Smooth muscle cell (in vitro differentiated cells): ENCODE measurements at regions not wholly inside any gene's neighbourhood (a gene's known extent, or its start where the extent isn't known, plus 50 kb on each side); places are given as distances from the start of the nearest gene placed in this dataset.

Experiments used
- DNase-seq: peaks from one replicate; lab custom pipeline; 2025; ENCODE audit not compliant: unreplicated experiment; lab: John Stamatoyannopoulos, UW
- H2AFZ ChIP-seq: fragments of 200-600 bp; sonication (generic); 2 replicates; pipeline ENCODE4 v1.6.0; 2016; ENCODE audit warnings: antibody characterized with exemption, low read depth, mild to moderate bottlenecking
- H3F3A ChIP-seq: fragments of 200-600 bp; sonication (generic); 2 replicates; pipeline ENCODE4 v1.6.0; 2017; ENCODE audit warnings: antibody characterized with exemption, low read depth
- H3K27ac ChIP-seq: fragments of 200-600 bp; sonication (generic); 2 replicates; pipeline ENCODE4 v1.5.1; 2016; ENCODE audit warnings: low read depth, mild to moderate bottlenecking
- H3K27me3 ChIP-seq: fragments of 200-600 bp; sonication (generic); 2 replicates; pipeline ENCODE4 v1.6.1; 2016; ENCODE audit warnings: low read depth, mild to moderate bottlenecking
- H3K36me3 ChIP-seq: fragments of 200-600 bp; sonication (generic); 2 replicates; pipeline ENCODE4 v1.5.1; 2016; ENCODE audit warnings: low read depth
- H3K4me1 ChIP-seq: fragments of 200-600 bp; sonication (generic); 2 replicates; pipeline ENCODE4 v1.5.1; 2016; ENCODE audit warnings: low read depth
- H3K4me2 ChIP-seq: fragments of 200-600 bp; sonication (generic); 2 replicates; pipeline ENCODE4 v1.6.0; 2016; ENCODE audit warnings: mild to moderate bottlenecking
- H3K4me3 ChIP-seq: fragments of 200-600 bp; sonication (generic); 2 replicates; pipeline ENCODE4 v1.5.1; 2016; ENCODE audit warnings: mild to moderate bottlenecking
- H3K79me2 ChIP-seq: fragments of 200-600 bp; sonication (generic); 2 replicates; pipeline ENCODE4 v1.6.0; 2016; ENCODE audit warnings: low read depth, mild to moderate bottlenecking
- H3K9ac ChIP-seq: fragments of 200-600 bp; sonication (generic); 2 replicates; pipeline ENCODE4 v1.6.0; 2016; ENCODE audit warnings: low read depth
- H3K9me3 ChIP-seq: fragments of 200-600 bp; sonication (generic); replicated peaks from 2 replicates; pipeline ENCODE4 v1.5.1; 2016; ENCODE audit warnings: low read depth
- H4K20me1 ChIP-seq: fragments of 200-600 bp; sonication (generic); 2 replicates; pipeline ENCODE4 v1.6.0; 2016; ENCODE audit warnings: low read depth
- WGBS: methylation state at CpG from one replicate; pipeline ENCODE4 v1.1.7; 2016; ENCODE audit warnings: low lambda C conversion rate; 5-methylcytosine and 5-hydroxymethylcytosine counted together
- TF ChIP-seq, protein P1 (sequence below): fragments of 200-600 bp; sonication (generic); IDR thresholded peaks from 2 replicates; pipeline ENCODE4 v1.5.1; 2017; ENCODE audit warnings: borderline replicate concordance, mild to moderate bottlenecking, antibody characterized with exemption; ENCODE audit not compliant: insufficient read depth, poor library complexity, severe bottlenecking

DNA sequence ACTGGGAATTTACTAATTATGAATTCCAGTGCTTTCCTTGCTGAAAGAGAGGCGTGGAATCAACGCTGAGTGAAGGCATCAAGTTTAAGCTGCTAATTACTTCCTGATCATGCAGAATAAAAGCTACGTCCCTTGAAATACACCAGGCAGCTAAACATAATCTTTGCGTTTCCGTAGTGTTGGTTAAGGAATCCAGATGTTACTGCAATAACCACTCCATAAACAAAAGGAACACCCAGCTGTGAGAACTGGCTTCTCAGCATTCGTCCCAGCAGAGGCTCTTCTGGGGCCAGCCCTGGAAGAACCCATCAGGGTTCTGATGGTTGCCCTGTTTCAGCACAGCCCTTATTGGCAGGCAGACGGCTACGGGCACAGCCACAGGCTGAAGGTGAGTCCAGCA is 111.4 kb downstream of the CDH26 start:
- TF ChIP-seq, protein P1, sequence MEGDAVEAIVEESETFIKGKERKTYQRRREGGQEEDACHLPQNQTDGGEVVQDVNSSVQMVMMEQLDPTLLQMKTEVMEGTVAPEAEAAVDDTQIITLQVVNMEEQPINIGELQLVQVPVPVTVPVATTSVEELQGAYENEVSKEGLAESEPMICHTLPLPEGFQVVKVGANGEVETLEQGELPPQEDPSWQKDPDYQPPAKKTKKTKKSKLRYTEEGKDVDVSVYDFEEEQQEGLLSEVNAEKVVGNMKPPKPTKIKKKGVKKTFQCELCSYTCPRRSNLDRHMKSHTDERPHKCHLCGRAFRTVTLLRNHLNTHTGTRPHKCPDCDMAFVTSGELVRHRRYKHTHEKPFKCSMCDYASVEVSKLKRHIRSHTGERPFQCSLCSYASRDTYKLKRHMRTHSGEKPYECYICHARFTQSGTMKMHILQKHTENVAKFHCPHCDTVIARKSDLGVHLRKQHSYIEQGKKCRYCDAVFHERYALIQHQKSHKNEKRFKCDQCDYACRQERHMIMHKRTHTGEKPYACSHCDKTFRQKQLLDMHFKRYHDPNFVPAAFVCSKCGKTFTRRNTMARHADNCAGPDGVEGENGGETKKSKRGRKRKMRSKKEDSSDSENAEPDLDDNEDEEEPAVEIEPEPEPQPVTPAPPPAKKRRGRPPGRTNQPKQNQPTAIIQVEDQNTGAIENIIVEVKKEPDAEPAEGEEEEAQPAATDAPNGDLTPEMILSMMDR, result no peak
- Histone ChIP-seq H3K9me3 (no peaks in the 10 kb centered on the region), H3K27me3 (no peaks in the 10 kb centered on the region), H3K4me2 (no peak overlapping the region), H4K20me1 (no peaks in the 10 kb centered on the region), H3K4me1 (no peaks in the 10 kb centered on the region), H3K79me2 (no peaks in the 10 kb centered on the region), H2AFZ (no peak overlapping the region), H3K36me3 (no peaks in the 10 kb centered on the region), H3K27ac (no peak overlapping the region), H3K4me3 (no peak overlapping the region), H3K9ac (no peak overlapping the region), H3F3A (no peaks in the 10 kb centered on the region)
- no peak for DNase-seq
- 69% methylated on average over 8 of the region's 8 CpGs for WGBS

DNA sequence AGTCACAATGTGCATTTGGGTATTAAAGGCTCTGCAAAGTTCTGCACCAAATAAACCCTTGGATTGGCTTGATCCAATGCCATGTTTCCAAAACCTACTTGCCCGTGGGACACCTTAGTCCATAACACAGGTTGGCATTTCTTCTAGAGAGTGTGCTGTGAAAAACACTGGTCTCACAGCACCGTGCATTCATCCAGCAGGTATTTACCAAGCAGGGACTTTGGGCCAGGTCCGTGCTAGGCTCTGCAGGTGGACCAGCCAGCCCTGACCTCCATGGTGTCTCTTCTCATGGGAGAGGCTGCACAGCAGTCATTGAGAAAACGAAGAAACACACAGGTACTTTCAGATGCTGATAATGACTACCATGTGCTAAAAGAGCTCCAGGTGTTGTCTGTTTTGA is 112.6 kb downstream of the CDH26 start:
- Histone ChIP-seq H4K20me1 (no peaks in the 10 kb centered on the region), H3K27ac (no peak overlapping the region), H3K9ac (no peak overlapping the region), H3K27me3 (no peaks in the 10 kb centered on the region), H2AFZ (no peak overlapping the region), H3K4me1 (no peaks in the 10 kb centered on the region), H3K4me2 (no peak overlapping the region), H3K9me3 (no peaks in the 10 kb centered on the region), H3K4me3 (no peak overlapping the region), H3K36me3 (no peaks in the 10 kb centered on the region), H3K79me2 (no peaks in the 10 kb centered on the region), H3F3A (no peaks in the 10 kb centered on the region)
- DNase-seq, result no peak
- TF ChIP-seq, protein P1, result no peak
- 82% methylated on average over 4 of the region's 4 CpGs for WGBS

DNA sequence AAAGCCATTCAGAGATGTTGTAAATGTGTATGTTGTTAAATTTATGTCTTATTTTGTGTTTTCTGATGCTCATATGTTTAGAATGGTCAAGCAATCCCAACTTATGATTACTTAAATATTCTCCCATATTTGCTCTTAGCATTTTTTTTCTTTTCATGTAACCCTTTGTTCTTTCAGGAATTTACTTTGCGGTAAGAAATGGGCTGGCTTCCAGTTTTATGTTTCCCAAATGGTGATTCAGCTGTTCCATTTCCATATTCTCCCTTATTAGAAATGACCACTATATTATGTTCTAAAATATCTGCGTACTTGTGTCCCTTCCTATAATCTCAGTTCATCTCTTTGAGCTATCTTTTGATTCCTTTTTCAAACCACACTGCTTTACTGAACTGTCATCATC is 113.7 kb downstream of the CDH26 start:
- 89% methylated on average over 2 of the region's 2 CpGs for WGBS
- DNase-seq, result no peak

DNA sequence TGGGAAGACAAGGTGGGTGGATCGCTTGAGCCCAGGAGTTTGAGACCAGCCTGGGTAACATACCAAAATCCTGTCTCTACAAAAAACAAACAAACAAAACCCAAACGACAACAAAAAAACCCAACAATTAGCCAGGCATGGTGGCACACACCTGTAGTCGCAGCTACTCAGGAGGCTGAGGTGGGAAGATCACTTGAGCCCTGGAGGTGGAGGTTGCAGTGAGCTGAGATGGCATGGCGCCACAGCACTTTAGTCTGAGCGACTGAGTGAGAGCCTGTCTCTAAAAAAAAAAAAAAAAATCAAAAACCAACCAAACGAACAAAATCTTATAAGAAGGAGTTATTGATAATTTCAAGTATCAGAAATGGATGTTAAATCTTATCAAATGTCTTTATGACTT is 114.9 kb downstream of the CDH26 start:
- Histone ChIP-seq H3K4me3 (no peak overlapping the region), H3K27ac (no peak overlapping the region), H3K27me3 (no peaks in the 10 kb centered on the region), H3K4me1 (no peaks in the 10 kb centered on the region), H3K9me3 (no peaks in the 10 kb centered on the region), H2AFZ (no peak overlapping the region), H3K79me2 (no peaks in the 10 kb centered on the region), H4K20me1 (no peaks in the 10 kb centered on the region), H3K4me2 (no peak overlapping the region), H3F3A (no peaks in the 10 kb centered on the region), H3K9ac (no peak overlapping the region), H3K36me3 (no peaks in the 10 kb centered on the region)
- no peak for DNase-seq
- WGBS, result 89% methylated on average over 6 of the region's 6 CpGs
- TF ChIP-seq, protein P1, result no peak

More for the DNA sequence above, 113.7 kb downstream of the CDH26 start:
- TF ChIP-seq, protein P1, result no peak
- no peaks in the 10 kb centered on the region for H4K20me1 ChIP-seq
- no peak overlapping the region for H3K27ac ChIP-seq
- no peaks in the 10 kb centered on the region for H3F3A ChIP-seq
- no peak overlapping the region for H3K4me2 ChIP-seq
- H3K9me3 ChIP-seq, result no peaks in the 10 kb centered on the region
- no peaks in the 10 kb centered on the region for H3K36me3 ChIP-seq
- no peak overlapping the region for H3K9ac ChIP-seq
- no peak overlapping the region for H2AFZ ChIP-seq
- H3K27me3 ChIP-seq, result no peaks in the 10 kb centered on the region
- no peak overlapping the region for H3K4me3 ChIP-seq
- H3K4me1 ChIP-seq, result no peaks in the 10 kb centered on the region
- H3K79me2 ChIP-seq, result no peaks in the 10 kb centered on the region
